ENCODE measurements at regions not wholly inside any gene's neighbourhood (a gene's known extent, or its start where the extent isn't known, plus 50 kb on each side); places are given as distances from the start of the nearest gene placed in this dataset.

DNA sequence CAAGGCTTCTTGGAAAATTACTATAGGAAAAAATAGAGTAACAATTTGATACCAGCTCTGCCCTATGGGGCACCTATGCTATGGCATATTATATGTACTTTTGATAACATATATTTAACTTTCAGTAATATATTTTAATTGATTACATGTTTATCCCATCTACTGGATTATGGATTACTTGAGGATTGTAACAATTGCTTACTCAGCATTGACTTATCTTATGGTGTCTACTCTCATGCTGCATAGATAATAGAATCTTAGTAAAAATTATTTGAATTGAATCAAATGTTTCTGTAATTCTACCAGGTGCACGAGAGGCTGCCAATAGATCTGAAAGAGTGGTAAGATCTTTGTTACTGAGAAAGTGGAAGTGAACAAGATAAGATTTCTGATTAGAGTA, 57.8 kb upstream of the CALCR start:
- TF ChIP-seq TEAD4 (IDR thresholded peaks at IDR 0.05) (no peak), FOXM1 (IDR thresholded peaks at IDR 0.05; ENCODE audit: borderline replicate concordance, low read depth) (no peak), CEBPB (IDR thresholded peaks at IDR 0.05) (no peak), TAF1 (IDR thresholded peaks at IDR 0.05; ENCODE audit: low read depth) (no peak), CREB1 (IDR thresholded peaks at IDR 0.05; ENCODE audit: low read depth) (no peak), NFIC (IDR thresholded peaks at IDR 0.05) (no peak), EGR1 (IDR thresholded peaks at IDR 0.05) (no peak), TCF12 (IDR thresholded peaks at IDR 0.05; ENCODE audit: low read depth) (no peak), RAD21 (IDR thresholded peaks at IDR 0.05; ENCODE audit: low read depth) (no peak)
- TF ChIP-seq, protein P1, sequence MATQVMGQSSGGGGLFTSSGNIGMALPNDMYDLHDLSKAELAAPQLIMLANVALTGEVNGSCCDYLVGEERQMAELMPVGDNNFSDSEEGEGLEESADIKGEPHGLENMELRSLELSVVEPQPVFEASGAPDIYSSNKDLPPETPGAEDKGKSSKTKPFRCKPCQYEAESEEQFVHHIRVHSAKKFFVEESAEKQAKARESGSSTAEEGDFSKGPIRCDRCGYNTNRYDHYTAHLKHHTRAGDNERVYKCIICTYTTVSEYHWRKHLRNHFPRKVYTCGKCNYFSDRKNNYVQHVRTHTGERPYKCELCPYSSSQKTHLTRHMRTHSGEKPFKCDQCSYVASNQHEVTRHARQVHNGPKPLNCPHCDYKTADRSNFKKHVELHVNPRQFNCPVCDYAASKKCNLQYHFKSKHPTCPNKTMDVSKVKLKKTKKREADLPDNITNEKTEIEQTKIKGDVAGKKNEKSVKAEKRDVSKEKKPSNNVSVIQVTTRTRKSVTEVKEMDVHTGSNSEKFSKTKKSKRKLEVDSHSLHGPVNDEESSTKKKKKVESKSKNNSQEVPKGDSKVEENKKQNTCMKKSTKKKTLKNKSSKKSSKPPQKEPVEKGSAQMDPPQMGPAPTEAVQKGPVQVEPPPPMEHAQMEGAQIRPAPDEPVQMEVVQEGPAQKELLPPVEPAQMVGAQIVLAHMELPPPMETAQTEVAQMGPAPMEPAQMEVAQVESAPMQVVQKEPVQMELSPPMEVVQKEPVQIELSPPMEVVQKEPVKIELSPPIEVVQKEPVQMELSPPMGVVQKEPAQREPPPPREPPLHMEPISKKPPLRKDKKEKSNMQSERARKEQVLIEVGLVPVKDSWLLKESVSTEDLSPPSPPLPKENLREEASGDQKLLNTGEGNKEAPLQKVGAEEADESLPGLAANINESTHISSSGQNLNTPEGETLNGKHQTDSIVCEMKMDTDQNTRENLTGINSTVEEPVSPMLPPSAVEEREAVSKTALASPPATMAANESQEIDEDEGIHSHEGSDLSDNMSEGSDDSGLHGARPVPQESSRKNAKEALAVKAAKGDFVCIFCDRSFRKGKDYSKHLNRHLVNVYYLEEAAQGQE (IDR thresholded peaks at IDR 0.05; ENCODE audit: low read depth), result no peak

DNA sequence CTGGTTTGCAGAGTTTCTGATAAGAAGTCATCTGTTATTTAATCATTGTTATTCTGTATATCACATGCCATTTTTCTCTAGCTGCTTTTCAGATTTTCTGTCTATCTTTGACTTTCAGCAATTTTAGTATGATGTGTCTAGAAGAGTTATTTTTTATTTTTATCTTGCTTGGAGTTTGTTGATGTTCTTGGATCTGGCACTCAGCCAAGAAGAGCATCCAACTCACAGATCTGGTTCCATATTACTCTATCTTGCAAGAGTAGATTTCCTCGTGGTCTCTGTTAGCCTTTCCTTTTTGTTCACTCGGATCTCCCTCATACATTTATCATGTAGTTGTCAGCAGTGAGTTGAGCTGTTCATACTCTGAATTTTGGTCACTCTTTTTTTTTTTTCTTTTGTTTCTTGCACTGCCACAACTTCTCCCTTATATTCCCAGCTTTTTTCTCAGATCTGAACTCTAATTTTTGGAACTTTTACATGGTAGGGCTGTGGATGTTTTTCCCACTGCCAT, 54.8 kb upstream of the CALCR start:
- TF ChIP-seq RAD21 (IDR thresholded peaks at IDR 0.05; ENCODE audit: low read depth), result no peak
- TF ChIP-seq, protein P2, sequence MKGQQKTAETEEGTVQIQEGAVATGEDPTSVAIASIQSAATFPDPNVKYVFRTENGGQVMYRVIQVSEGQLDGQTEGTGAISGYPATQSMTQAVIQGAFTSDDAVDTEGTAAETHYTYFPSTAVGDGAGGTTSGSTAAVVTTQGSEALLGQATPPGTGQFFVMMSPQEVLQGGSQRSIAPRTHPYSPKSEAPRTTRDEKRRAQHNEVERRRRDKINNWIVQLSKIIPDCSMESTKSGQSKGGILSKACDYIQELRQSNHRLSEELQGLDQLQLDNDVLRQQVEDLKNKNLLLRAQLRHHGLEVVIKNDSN (IDR thresholded peaks at IDR 0.05), result no peak
- no peak for TF ChIP-seq TEAD4 (IDR thresholded peaks at IDR 0.05)
- no peak for TF ChIP-seq CEBPB (IDR thresholded peaks at IDR 0.05)
- TF ChIP-seq TAF1 (IDR thresholded peaks at IDR 0.05; ENCODE audit: low read depth), result no peak
- TF ChIP-seq NFIC (IDR thresholded peaks at IDR 0.05), result no peak
- TF ChIP-seq EP300 (IDR thresholded peaks at IDR 0.05; ENCODE audit: borderline replicate concordance), result no peak
- TF ChIP-seq CREB1 (IDR thresholded peaks at IDR 0.05; ENCODE audit: low read depth), result no peak
- TF ChIP-seq ZBTB7A (IDR thresholded peaks at IDR 0.05; ENCODE audit: low read depth), result no peak
- no peak for TF ChIP-seq YY1 (IDR thresholded peaks at IDR 0.05; ENCODE audit: low read depth)
- no peak for TF ChIP-seq TCF12 (IDR thresholded peaks at IDR 0.05; ENCODE audit: low read depth)
- TF ChIP-seq FOXM1 (IDR thresholded peaks at IDR 0.05; ENCODE audit: borderline replicate concordance, low read depth), result no peak
- TF ChIP-seq, protein P3, sequence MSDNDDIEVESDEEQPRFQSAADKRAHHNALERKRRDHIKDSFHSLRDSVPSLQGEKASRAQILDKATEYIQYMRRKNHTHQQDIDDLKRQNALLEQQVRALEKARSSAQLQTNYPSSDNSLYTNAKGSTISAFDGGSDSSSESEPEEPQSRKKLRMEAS (IDR thresholded peaks at IDR 0.05), result no peak

DNA sequence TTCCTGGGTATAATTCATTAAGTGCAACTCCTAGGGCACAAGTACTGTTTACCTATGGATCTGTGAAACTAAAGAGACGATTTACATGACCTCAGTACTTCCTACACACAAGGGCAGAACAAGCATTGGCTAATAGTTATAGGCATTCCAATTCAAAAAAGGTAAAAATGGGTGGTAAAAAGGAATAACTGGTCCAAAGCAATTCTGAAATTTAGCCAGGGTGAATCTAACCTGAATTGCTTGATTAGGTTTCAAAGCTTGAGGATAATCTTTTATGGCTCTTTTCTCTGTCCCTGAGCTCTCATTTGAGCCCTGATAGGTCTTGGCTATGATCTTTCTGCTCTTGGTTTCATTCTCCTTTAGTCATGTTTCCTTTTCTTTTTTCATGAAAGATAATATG, 52.3 kb upstream of the CALCR start:
- TF ChIP-seq TEAD4 (IDR thresholded peaks at IDR 0.05) (no peak), EGR1 (IDR thresholded peaks at IDR 0.05) (no peak), CREB1 (IDR thresholded peaks at IDR 0.05; ENCODE audit: low read depth) (no peak), NFIC (IDR thresholded peaks at IDR 0.05) (no peak), RAD21 (IDR thresholded peaks at IDR 0.05; ENCODE audit: low read depth) (no peak), FOXM1 (IDR thresholded peaks at IDR 0.05; ENCODE audit: borderline replicate concordance, low read depth) (no peak), YY1 (IDR thresholded peaks at IDR 0.05; ENCODE audit: low read depth) (no peak)
- TF ChIP-seq, protein P3 (IDR thresholded peaks at IDR 0.05), result no peak

All from Ishikawa (cell line).